ENCODE measurements at regions not wholly inside any gene's neighbourhood (a gene's known extent, or its start where the extent isn't known, plus 50 kb on each side); places are given as distances from the start of the nearest gene placed in this dataset.

DNA sequence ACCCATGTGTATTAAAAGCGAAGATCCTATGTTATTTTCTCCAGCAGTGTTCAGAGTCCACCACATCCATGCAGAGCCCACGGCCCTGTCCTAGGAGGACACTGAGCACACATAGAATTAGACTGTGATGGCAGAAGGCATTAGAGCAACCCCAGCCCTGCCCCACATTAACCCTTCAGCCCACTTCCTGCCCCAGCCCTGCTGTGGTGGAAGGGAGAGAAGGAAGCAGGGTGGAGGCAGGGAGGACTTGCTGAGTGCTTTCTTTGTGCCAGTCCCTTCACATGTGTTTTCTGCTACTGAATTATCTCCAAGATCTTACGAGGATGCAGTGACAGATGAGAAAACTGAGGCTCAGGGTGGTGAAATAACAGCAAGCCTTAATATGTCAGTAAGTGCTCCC lies 339.0 kb downstream of the SMAD2 start:
- Histone ChIP-seq H3K4me2 (ENCODE audit: low read depth, low read length) (no peak overlapping the region), H3K79me2 (ENCODE audit: insufficient read depth, low read length) (no peaks in the 10 kb centered on the region), H3K9ac (ENCODE audit: insufficient read depth, low read depth, low read length) (no peak overlapping the region), H3K9me3 (ENCODE audit: low read length) (no peaks in the 10 kb centered on the region), H3K27me3 (ENCODE audit: control insufficient read depth in 1 of 2, insufficient read depth in 2 of 2, low read length in 2 of 2) (peaks cover 2 to 46% of the 10 kb centered on the region in 2 experiments), H3K4me3 (replicated peaks in 1 of 3; ENCODE audit: insufficient read depth in 1 of 3, low read depth in 2 of 3, low read length in 3 of 3) (no peak overlapping the region), H2AFZ (ENCODE audit: low read length) (no peak overlapping the region), H3K27ac (ENCODE audit: extremely low read length, insufficient read depth, low read length) (no peak overlapping the region), H3K4me1 (ENCODE audit: insufficient read depth, low read length) (no peaks in the 10 kb centered on the region), H4K20me1 (ENCODE audit: insufficient read depth, low read length) (no peaks in the 10 kb centered on the region), H3K36me3 (replicated peaks in 1 of 2; ENCODE audit: control insufficient read depth in 1 of 2, insufficient read depth in 2 of 2, low read length in 2 of 2) (no peaks in the 10 kb centered on the region)
- WGBS (ENCODE audit: low lambda C conversion rate): 6% methylated on average over 3 of the region's 3 CpGs
- intact Hi-C loops (cut with micrococcal nuclease; ENCODE audit: unreplicated experiment): no loop called here
- POLR2A ChIA-PET: no interaction called here
- TF ChIP-seq CBX1 (IDR thresholded peaks at IDR 0.05; ENCODE audit: low read depth): no peak
- no peak for TF ChIP-seq GATAD2A (CRISPR knock-in tag; IDR thresholded peaks at IDR 0.05)
- BruUV-seq (replicated peaks): no TSS peak
- CTCF ChIA-PET (ENCODE audit: low intra/inter-chr PET ratio, low total read pairs): no interaction called here
- in situ Hi-C loops (cut with HindIII; ENCODE audit: extremely low pct_ligation_motif_present, low pct_unique_long_range_greater_than_20kb): no loop called here
- FAIRE-seq (no peak), DNase-seq (ENCODE audit: low spot score) (no peak), ATAC-seq (no peak)

DNA sequence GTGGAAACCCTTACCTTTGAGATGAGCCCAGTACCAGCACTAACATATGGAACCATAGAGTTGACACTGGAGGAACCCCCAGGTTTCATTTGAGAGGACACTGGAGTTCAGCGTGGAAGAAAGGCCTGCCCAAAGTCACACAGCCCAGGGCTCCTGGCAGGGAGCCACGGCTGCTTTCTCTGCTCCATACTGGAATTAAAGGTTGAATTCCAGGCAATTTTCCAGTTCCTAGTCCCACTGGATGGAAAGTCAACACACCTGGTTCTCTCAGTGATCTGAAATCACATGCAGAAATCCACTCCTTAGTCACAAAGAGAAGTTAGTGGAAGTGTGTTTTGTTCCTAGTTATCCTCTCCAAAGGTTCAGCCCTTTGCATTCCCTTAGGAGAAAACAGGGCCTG lies 336.1 kb upstream of the SKOR2 start:
- H3K4me2 ChIP-seq (ENCODE audit: low read depth, low read length): no peak overlapping the region
- H3K4me3 ChIP-seq (replicated peaks in 1 of 3; ENCODE audit: insufficient read depth in 1 of 3, low read depth in 2 of 3, low read length in 3 of 3): no peak overlapping the region
- no peak overlapping the region for H3K27ac ChIP-seq (ENCODE audit: extremely low read length, insufficient read depth, low read length)
- ATAC-seq (no peak), DNase-seq (ENCODE audit: low spot score) (no peak), FAIRE-seq (no peak)
- CTCF ChIA-PET (ENCODE audit: low intra/inter-chr PET ratio, low total read pairs): no interaction called here
- H3K9ac ChIP-seq (ENCODE audit: insufficient read depth, low read depth, low read length): no peak overlapping the region
- no peaks in the 10 kb centered on the region for H3K9me3 ChIP-seq (ENCODE audit: low read length)
- no peaks in the 10 kb centered on the region for H3K36me3 ChIP-seq (replicated peaks in 1 of 2; ENCODE audit: control insufficient read depth in 1 of 2, insufficient read depth in 2 of 2, low read length in 2 of 2)
- H3K79me2 ChIP-seq (ENCODE audit: insufficient read depth, low read length): no peaks in the 10 kb centered on the region
- H4K20me1 ChIP-seq (ENCODE audit: insufficient read depth, low read length): no peaks in the 10 kb centered on the region
- WGBS (ENCODE audit: low lambda C conversion rate): 0% methylated on average over 1 of the region's 2 CpGs
- H2AFZ ChIP-seq (ENCODE audit: low read length): no peak overlapping the region
- peaks cover 4 to 18% of the 10 kb centered on the region in 2 experiments; a peak in 3 of 5 replicates for H3K27me3 ChIP-seq (ENCODE audit: control insufficient read depth in 1 of 2, insufficient read depth in 2 of 2, low read length in 2 of 2)
- in situ Hi-C loops (cut with HindIII; ENCODE audit: extremely low pct_ligation_motif_present, low pct_unique_long_range_greater_than_20kb) (no loop called here), intact Hi-C loops (cut with micrococcal nuclease; ENCODE audit: unreplicated experiment) (no loop called here)
- 0 out of 2 replicates have a peak, but pooled peaks cover 7% of the 10 kb centered on the region for H3K4me1 ChIP-seq (ENCODE audit: insufficient read depth, low read length)
- no peak for TF ChIP-seq ZNF570 (CRISPR knock-in tag; IDR thresholded peaks at IDR 0.05; ENCODE audit: borderline replicate concordance)
- TF ChIP-seq KDM4B (CRISPR knock-in tag; IDR thresholded peaks at IDR 0.05): no peak
- TF ChIP-seq HOXD1 (CRISPR knock-in tag; IDR thresholded peaks at IDR 0.05): no peak
- TF ChIP-seq ZNF3 (CRISPR knock-in tag; IDR thresholded peaks at IDR 0.05): no peak
- TF ChIP-seq TCF12 (IDR thresholded peaks at IDR 0.05): no peak
- no peak for TF ChIP-seq TCF12 (CRISPR knock-in tag; IDR thresholded peaks at IDR 0.05)
- no peak for TF ChIP-seq ZSCAN29 (CRISPR knock-in tag; conservative IDR thresholded peaks at IDR 0.05)
- TF ChIP-seq BRCA1 (CRISPR knock-in tag; IDR thresholded peaks at IDR 0.05): no peak
- TF ChIP-seq ZFP36 (IDR thresholded peaks at IDR 0.05; ENCODE audit: borderline replicate concordance, low read depth, low read length, partially characterized antibody): no peak
- no peak for TF ChIP-seq ZNF607 (CRISPR knock-in tag; IDR thresholded peaks at IDR 0.05; ENCODE audit: borderline replicate concordance)
- no peak for TF ChIP-seq PITX1 (CRISPR knock-in tag; IDR thresholded peaks at IDR 0.05)
- TF ChIP-seq SIN3A (IDR thresholded peaks at IDR 0.05; ENCODE audit: borderline replicate concordance, low read depth, low read length): no peak
- no peak for TF ChIP-seq ESRRA (CRISPR knock-in tag; IDR thresholded peaks at IDR 0.05; ENCODE audit: low read depth)
- POLR2A ChIA-PET: no interaction called here
- no TSS peak for BruUV-seq (replicated peaks)
